ENCODE measurements at regions not wholly inside any gene's neighbourhood (a gene's known extent, or its start where the extent isn't known, plus 50 kb on each side); places are given as distances from the start of the nearest gene placed in this dataset.
"Not testable (repeated sequence)": the region's sequence is repeated elsewhere in the genome, so short reads cannot be mapped to it uniquely, and the experiment has no call there.

- no peaks in the 10 kb centered on the region for H3K27me3 ChIP-seq (ENCODE audit: insufficient read depth, low read length)
- no peak overlapping the region for H3K9ac ChIP-seq (ENCODE audit: low read depth, low read length)
- no peaks in the 10 kb centered on the region for H3K36me3 ChIP-seq (ENCODE audit: insufficient read depth, low read length)
- no peaks in the 10 kb centered on the region for H3K9me3 ChIP-seq (ENCODE audit: insufficient read depth, low read depth, low read length)
- WGBS: 98% methylated on average over 3 of the region's 4 CpGs
- H3K4me1 ChIP-seq (ENCODE audit: insufficient read depth, low read length): peaks cover 21% of the 10 kb centered on the region
- no peak overlapping the region for H3K27ac ChIP-seq (ENCODE audit: low read depth, low read length)
- H3K4me3 ChIP-seq (ENCODE audit: low read length): no peak overlapping the region
These were observed 139.5 kb upstream of the SMYD2 start for GRCh38 chr1:214141486-214141885.

GRCh38 chr1:214143006-214143992 lies 137.7 kb upstream of the SMYD2 start:
- no peaks in the 10 kb centered on the region for H3K9me3 ChIP-seq (ENCODE audit: insufficient read depth, low read depth, low read length)
- H3K27ac ChIP-seq (ENCODE audit: low read depth, low read length): no peak overlapping the region
- no peaks in the 10 kb centered on the region for H3K36me3 ChIP-seq (ENCODE audit: insufficient read depth, low read length)
- H3K9ac ChIP-seq (ENCODE audit: low read depth, low read length): no peak overlapping the region
- WGBS: 68% methylated on average over 17 of the region's 17 CpGs
- peaks cover 17% of the 10 kb centered on the region for H3K4me1 ChIP-seq (ENCODE audit: insufficient read depth, low read length)
- no peak overlapping the region for H3K4me3 ChIP-seq (ENCODE audit: low read length)
- no peaks in the 10 kb centered on the region for H3K27me3 ChIP-seq (ENCODE audit: insufficient read depth, low read length)

- H3K9ac ChIP-seq (ENCODE audit: low read depth, low read length); H3K36me3 ChIP-seq (ENCODE audit: insufficient read depth, low read length); H3K27me3 ChIP-seq (ENCODE audit: insufficient read depth, low read length); H3K9me3 ChIP-seq (ENCODE audit: insufficient read depth, low read depth, low read length); H3K4me3 ChIP-seq (ENCODE audit: low read length); H3K27ac ChIP-seq (ENCODE audit: low read depth, low read length): not testable (repeated sequence)
- peaks cover 17% of the 10 kb centered on the region for H3K4me1 ChIP-seq (ENCODE audit: insufficient read depth, low read length)
- WGBS: 93% methylated on average over 2 of the region's 2 CpGs
These were observed 136.4 kb upstream of the SMYD2 start for GRCh38 chr1:214144521-214144920.

DNA sequence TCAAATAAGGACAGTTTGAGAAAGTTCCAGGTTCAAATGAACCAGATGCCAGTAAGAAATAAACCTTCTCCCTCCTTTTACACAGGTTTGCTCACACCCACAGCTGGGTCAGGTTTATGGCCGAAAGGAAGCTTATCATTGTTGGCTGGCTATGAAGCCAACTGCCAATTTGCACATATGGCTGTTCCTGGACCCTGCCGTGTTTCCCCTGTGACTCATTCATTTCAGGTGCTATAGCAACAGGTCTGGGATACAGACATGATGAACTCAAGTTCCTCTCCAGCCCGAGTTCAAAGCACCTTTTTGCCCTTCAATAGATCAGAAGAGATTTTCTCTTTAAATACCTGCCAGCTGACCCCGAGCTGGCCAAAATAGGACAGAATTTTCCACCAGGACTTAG lies 134.4 kb upstream of the SMYD2 start:
- Histone ChIP-seq H3K9ac (ENCODE audit: low read depth, low read length) (no peak overlapping the region), H3K36me3 (ENCODE audit: insufficient read depth, low read length) (no peaks in the 10 kb centered on the region)
- 86% methylated on average over 4 of the region's 4 CpGs for WGBS

GRCh38 chr1:214154596-214155292 lies 126.2 kb upstream of the SMYD2 start:
- Histone ChIP-seq H3K4me1 (ENCODE audit: insufficient read depth, low read length) (peaks cover 14% of the 10 kb centered on the region), H3K27me3 (ENCODE audit: insufficient read depth, low read length) (peaks cover 5% of the 10 kb centered on the region; the same call in 1 of the 2 replicates), H3K36me3 (ENCODE audit: insufficient read depth, low read length) (no peaks in the 10 kb centered on the region), H3K9me3 (ENCODE audit: insufficient read depth, low read depth, low read length) (no peaks in the 10 kb centered on the region), H3K4me3 (ENCODE audit: low read length) (no peak overlapping the region), H3K27ac (ENCODE audit: low read depth, low read length) (no peak overlapping the region), H3K9ac (ENCODE audit: low read depth, low read length) (no peak overlapping the region)
- 33% methylated on average over 6 of the region's 6 CpGs for WGBS

More for the DNA sequence above, 134.4 kb upstream of the SMYD2 start:
- H3K27ac ChIP-seq (ENCODE audit: low read depth, low read length): no peak overlapping the region
- no peaks in the 10 kb centered on the region for H3K27me3 ChIP-seq (ENCODE audit: insufficient read depth, low read length)
- H3K9me3 ChIP-seq (ENCODE audit: insufficient read depth, low read depth, low read length): no peaks in the 10 kb centered on the region
- peaks cover 17% of the 10 kb centered on the region for H3K4me1 ChIP-seq (ENCODE audit: insufficient read depth, low read length)
- no peak overlapping the region for H3K4me3 ChIP-seq (ENCODE audit: low read length)

DNA sequence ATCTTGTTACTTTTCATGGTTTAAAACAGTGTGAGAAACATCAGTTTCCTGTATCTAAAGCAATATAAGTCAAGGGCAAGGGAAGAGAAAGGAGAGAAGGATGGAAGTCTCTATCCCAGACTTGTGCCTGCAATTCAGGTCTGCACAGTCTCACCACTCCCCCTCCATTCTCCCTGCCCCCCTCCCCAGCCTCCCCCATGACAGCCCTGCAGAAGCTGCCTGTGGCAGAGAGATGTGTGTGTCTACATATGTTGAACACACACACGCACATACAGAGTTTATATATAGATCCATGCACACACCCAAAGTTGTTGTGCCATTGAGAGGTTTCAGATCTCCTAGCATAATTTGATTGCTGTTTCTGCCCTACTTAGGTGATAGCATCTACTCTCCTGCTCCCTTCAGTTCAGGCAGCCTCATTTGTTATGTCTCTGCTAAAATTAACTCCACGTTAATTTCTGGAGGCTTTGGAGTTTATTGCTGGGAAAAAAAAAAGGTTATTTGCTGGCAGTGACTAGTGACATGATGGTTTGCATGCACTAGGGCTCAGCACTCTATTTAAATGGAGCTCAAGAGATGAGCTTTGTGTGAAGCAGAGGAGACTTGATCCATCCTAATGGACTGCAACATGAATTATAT lies 124.9 kb upstream of the SMYD2 start:
- Histone ChIP-seq H3K9ac (ENCODE audit: low read depth, low read length) (no peak overlapping the region), H3K27ac (ENCODE audit: low read depth, low read length) (no peak overlapping the region), H3K9me3 (ENCODE audit: insufficient read depth, low read depth, low read length) (no peaks in the 10 kb centered on the region), H3K4me1 (ENCODE audit: insufficient read depth, low read length) (peaks cover 14% of the 10 kb centered on the region), H3K27me3 (ENCODE audit: insufficient read depth, low read length) (peaks cover 5% of the 10 kb centered on the region; the same call in 1 of the 2 replicates), H3K36me3 (ENCODE audit: insufficient read depth, low read length) (no peaks in the 10 kb centered on the region), H3K4me3 (ENCODE audit: low read length) (no peak overlapping the region)
- 84% methylated on average over 2 of the region's 2 CpGs for WGBS

DNA sequence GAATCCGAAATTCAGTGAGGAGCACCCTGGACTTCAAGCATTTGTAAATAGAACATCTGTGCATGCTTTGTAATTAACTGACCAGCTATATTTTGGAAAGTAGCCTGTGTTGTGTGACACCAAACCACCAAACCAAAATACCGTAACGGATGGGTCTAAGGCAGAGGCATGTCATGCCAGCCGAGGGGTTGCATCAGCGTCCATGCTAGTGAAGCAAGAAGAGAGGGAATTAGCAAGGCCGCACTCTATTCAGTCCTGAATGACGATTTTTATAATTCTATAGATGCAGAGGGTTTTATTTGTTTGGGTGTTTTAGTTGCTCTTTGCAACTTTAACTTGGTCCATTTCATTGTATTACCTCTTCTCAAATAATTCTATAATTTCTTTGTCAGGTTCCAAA lies 116.8 kb upstream of the SMYD2 start:
- no peak overlapping the region for H3K27ac ChIP-seq (ENCODE audit: low read depth, low read length)
- no peaks in the 10 kb centered on the region for H3K27me3 ChIP-seq (ENCODE audit: insufficient read depth, low read length)
- H3K36me3 ChIP-seq (ENCODE audit: insufficient read depth, low read length): no peaks in the 10 kb centered on the region
- no peaks in the 10 kb centered on the region for H3K9me3 ChIP-seq (ENCODE audit: insufficient read depth, low read depth, low read length)
- no peak overlapping the region for H3K4me3 ChIP-seq (ENCODE audit: low read length)
- H3K4me1 ChIP-seq (ENCODE audit: insufficient read depth, low read length): peaks cover 9% of the 10 kb centered on the region
- 91% methylated on average over 7 of the region's 7 CpGs for WGBS
- no peak overlapping the region for H3K9ac ChIP-seq (ENCODE audit: low read depth, low read length)

DNA sequence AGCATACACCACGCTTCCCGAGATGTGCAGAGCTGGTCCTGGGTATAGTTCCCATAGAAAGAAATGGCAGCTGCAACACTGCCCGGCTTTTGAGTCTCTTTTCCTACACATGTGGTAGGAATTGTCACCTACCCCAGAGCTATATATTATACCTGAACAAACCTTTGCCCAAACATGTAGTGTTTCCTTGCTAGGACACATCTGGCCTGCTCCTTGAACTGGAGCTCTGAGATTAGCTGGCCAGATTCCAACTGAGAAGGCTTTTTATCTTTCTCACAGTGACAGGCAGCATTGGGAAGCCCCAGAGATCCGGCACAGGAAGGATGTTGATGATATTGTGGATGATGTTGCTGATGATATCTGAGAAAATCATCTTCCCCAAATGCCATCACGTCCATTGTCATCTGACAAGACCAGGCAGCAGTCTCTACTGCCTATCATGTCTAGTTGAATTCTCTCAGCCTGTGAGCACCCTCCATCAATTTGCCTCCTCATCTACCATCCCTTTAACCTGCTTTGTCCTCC lies 115.0 kb upstream of the SMYD2 start:
- no peaks in the 10 kb centered on the region for H3K27me3 ChIP-seq (ENCODE audit: insufficient read depth, low read length)

DNA sequence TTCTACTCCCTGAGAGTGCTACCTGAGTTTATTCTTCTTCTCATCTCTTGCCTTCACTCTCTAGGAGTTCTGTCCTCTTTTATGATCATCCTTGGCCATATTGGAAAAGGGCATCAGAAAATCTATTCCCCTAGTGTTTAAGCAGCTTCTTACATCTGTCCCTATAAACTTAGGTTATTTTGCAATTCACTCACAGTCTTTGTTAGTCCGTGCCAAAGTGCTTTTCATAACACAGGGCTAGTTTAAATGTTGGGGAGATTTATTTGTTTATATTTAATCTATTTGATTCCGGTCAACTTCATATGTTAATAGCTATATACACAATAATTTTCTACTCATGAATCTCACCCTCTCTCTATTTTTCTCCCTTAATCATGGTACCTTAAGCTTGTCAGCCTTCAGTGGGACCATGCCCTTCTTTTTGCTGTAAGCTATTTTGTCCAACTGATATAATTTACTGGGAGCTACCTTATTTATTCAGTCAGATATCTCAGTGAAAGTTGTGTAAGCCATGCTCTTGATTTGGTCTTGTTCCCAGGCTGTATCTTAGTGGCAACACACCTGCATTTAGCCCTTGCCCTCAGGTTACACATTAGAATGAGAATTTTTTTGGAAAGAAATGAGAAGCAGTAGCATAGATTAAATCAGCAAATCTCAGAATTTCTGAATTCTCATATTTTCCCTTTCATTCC lies 106.3 kb upstream of the SMYD2 start:
- Histone ChIP-seq H3K4me1 (ENCODE audit: insufficient read depth, low read length) (no peaks in the 10 kb centered on the region), H3K36me3 (ENCODE audit: insufficient read depth, low read length) (no peaks in the 10 kb centered on the region), H3K4me3 (ENCODE audit: low read length) (no peak overlapping the region), H3K27ac (ENCODE audit: low read depth, low read length) (no peak overlapping the region), H3K9ac (ENCODE audit: low read depth, low read length) (no peak overlapping the region), H3K27me3 (ENCODE audit: insufficient read depth, low read length) (no peaks in the 10 kb centered on the region), H3K9me3 (ENCODE audit: insufficient read depth, low read depth, low read length) (no peaks in the 10 kb centered on the region)
- WGBS: 40% methylated on average over 1 of the region's 2 CpGs

More for the DNA sequence above, 115.0 kb upstream of the SMYD2 start:
- peaks cover 9% of the 10 kb centered on the region for H3K4me1 ChIP-seq (ENCODE audit: insufficient read depth, low read length)
- no peak overlapping the region for H3K9ac ChIP-seq (ENCODE audit: low read depth, low read length)
- no peak overlapping the region for H3K27ac ChIP-seq (ENCODE audit: low read depth, low read length)
- H3K4me3 ChIP-seq (ENCODE audit: low read length): no peak overlapping the region
- WGBS: 90% methylated on average over 5 of the region's 5 CpGs
- H3K36me3 ChIP-seq (ENCODE audit: insufficient read depth, low read length): no peaks in the 10 kb centered on the region
- H3K9me3 ChIP-seq (ENCODE audit: insufficient read depth, low read depth, low read length): no peaks in the 10 kb centered on the region

GRCh38 chr1:214178102-214178501 lies 102.9 kb upstream of the SMYD2 start:
- no peaks in the 10 kb centered on the region for H3K36me3 ChIP-seq (ENCODE audit: insufficient read depth, low read length)
- no peak overlapping the region for H3K9ac ChIP-seq (ENCODE audit: low read depth, low read length)
- H3K27ac ChIP-seq (ENCODE audit: low read depth, low read length): no peak overlapping the region
- H3K4me3 ChIP-seq (ENCODE audit: low read length): no peak overlapping the region
- no peaks in the 10 kb centered on the region for H3K4me1 ChIP-seq (ENCODE audit: insufficient read depth, low read length)
- WGBS: 94% methylated on average over 2 of the region's 2 CpGs
- H3K27me3 ChIP-seq (ENCODE audit: insufficient read depth, low read length): no peaks in the 10 kb centered on the region
- H3K9me3 ChIP-seq (ENCODE audit: insufficient read depth, low read depth, low read length): peaks cover 2% of the 10 kb centered on the region; the same call in 1 of the 2 replicates
